Testis (tissue), 2 donors: ENCODE measurements at regions not wholly inside any gene's neighbourhood (a gene's known extent, or its start where the extent isn't known, plus 50 kb on each side); places are given as distances from the start of the nearest gene placed in this dataset.

Experiments used
- DNase-seq: peaks from one replicate; pipeline ENCODE4 v3.0.0-alpha.2; 2019
- H3K27ac ChIP-seq, 2 donors: fragments of 200-600 bp; sonication (generic); one replicate each; pipeline ENCODE4 v1.5.1; 2019
- H3K27me3 ChIP-seq: fragments of 200-600 bp; sonication (generic); one replicate; pipeline ENCODE4 v1.5.1; 2019
- H3K36me3 ChIP-seq: fragments of 200-600 bp; sonication (generic); one replicate; pipeline ENCODE4 v1.5.1; 2017; ENCODE audit warnings: low read depth; ENCODE audit errors: missing control alignments
- H3K4me1 ChIP-seq: fragments of 200-600 bp; sonication (generic); one replicate; pipeline ENCODE4 v1.5.1; 2019
- H3K4me3 ChIP-seq, 2 donors: fragments of 200-600 bp; sonication (generic); one replicate each; pipeline ENCODE4 v1.5.1; 2017 to 2019
- H3K9me3 ChIP-seq: fragments of 200-600 bp; sonication (generic); one replicate; pipeline ENCODE4 v1.5.1; 2017
- CTCF ChIP-seq, 3 experiments: fragments of 450-650 bp in 2 of 3; fragments of 200-600 bp in 1 of 3; sonication (generic) in 1 of 3; IDR thresholded peaks; one replicate each; pipeline ENCODE4 v1.5.1; 2016 to 2019; ENCODE audit warnings: antibody characterized with exemption in 3 of 3, mild to moderate bottlenecking in 2 of 3, moderate library complexity in 1 of 3
- POLR2A ChIP-seq: fragments of 450-650 bp; IDR thresholded peaks from one replicate; pipeline ENCODE4 v1.6.1; 2017; ENCODE audit warnings: antibody characterized with exemption, mild to moderate bottlenecking, moderate library complexity
- WGBS, 2 donors: methylation state at CpG; one replicate each; pipeline ENCODE4 v1.1.5; 2018; 5-methylcytosine and 5-hydroxymethylcytosine counted together
- intact Hi-C: fragments of 100-400 bp; cut with DNase I; formaldehyde crosslinking; loops from one replicate; pipeline ENCODE4 v1.15.1; 2023; ENCODE audit warnings: low total_unique reads

DNA sequence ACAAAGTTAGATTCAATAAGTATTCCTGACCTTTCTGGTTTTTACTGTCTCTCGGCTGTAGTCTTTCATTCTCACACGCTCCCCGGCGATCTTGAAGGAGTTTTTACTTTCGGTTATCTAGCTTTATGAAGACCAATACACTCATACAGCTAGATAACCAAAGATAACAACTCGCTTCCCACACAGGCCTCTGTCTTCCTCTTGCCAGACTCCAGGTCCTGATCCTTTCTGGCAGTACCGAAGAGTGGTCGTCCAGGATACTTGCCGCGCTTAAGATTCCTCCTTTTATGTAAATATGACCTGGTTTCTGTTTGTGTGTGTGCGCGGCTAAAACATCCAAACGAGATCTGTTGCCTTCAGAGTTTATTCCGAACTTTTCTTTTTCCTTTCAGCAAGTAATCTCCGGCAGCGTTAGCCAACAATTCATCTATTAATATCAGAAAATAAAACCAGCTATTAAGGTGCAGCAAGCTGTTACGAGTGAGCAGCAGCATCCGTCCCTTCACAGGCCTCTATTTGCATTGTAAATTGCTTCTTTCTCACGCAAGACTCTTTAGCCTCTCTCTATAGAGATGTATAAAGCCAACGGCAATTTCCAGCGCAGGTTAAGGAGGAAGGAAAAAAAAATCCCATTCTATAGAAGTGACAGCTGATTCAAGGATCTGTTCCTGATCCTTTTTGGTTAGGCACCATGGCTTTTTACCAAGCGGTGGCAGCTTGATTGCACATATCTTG is 216.1 kb downstream of the MEF2C start:
- no peaks in the 10 kb centered on the region for H3K9me3 ChIP-seq
- no peak for TF ChIP-seq POLR2A
- no peak for TF ChIP-seq CTCF (IDR thresholded peaks at IDR 0.05)
- WGBS, 2 donors = 6 to 7% methylated on average over 22 of the region's 22 CpGs
- intact Hi-C loops = no loop called here
- no peak overlapping the region for H3K27ac ChIP-seq
- no peak for DNase-seq
- H3K27me3 ChIP-seq = no peaks in the 10 kb centered on the region
- no peaks in the 10 kb centered on the region for H3K36me3 ChIP-seq
- H3K4me1 ChIP-seq = no peaks in the 10 kb centered on the region
- peak overlapping the region in 1 of 2 donors; percentile 2 for H3K4me3 ChIP-seq

DNA sequence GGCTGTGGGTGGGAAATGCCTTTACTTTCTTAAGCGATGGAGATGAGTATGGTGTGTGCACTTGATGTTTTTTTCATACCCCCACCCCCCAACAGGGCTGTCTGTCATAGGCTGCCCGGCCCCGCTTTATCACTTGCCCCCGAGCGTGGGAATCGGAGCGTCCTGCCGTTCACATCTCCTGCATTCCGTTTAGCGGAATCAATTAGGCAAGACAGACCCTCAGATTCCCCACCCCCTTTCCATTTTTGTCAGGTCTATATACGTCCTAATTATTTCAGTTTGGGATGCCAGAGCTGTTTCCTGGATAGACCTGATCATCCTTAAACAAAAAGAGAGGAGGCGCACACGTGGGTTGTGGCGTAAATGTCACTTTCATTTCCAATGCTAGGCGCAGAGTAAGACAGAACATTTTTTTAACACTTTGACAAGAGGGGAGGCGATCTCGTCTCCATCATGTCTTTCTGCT is 217.2 kb downstream of the MEF2C start:
- H3K27me3 ChIP-seq = no peaks in the 10 kb centered on the region

DNA sequence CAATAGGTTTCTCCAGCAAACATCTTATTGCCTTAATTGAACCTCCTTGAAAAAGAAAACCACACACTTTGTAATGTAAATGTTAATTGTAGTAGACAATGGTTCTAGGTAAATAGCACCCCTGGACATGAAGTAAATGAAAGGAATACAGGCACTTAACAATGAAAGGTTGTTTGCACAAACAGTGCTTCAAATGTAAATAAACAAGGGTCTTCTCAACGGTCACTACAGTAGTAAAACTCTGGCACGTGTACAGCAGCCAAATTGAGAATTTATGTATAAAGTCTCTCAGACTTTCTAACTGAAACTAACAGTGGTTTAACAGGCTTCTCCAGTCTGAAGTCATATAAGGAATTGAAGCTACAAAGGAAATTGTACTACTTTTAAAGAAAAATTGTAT is 218.3 kb downstream of the MEF2C start:
- TF ChIP-seq POLR2A (no peak), CTCF (IDR thresholded peaks at IDR 0.05) (no peak)
- no peaks in the 10 kb centered on the region for H3K27me3 ChIP-seq
- DNase-seq = no peak
- H3K4me3 ChIP-seq = no peak overlapping the region
- intact Hi-C loops = no loop called here
- no peaks in the 10 kb centered on the region for H3K36me3 ChIP-seq
- WGBS, 2 donors = 25 to 27% methylated on average over 2 of the region's 2 CpGs
- H3K27ac ChIP-seq = no peak overlapping the region
- H3K9me3 ChIP-seq = no peaks in the 10 kb centered on the region
- no peaks in the 10 kb centered on the region for H3K4me1 ChIP-seq

More for the DNA sequence above, 217.2 kb downstream of the MEF2C start:
- no peaks in the 10 kb centered on the region for H3K9me3 ChIP-seq
- intact Hi-C loops = no loop called here
- no peak for TF ChIP-seq CTCF (IDR thresholded peaks at IDR 0.05)
- TF ChIP-seq POLR2A = no peak
- H3K4me1 ChIP-seq = no peaks in the 10 kb centered on the region
- H3K36me3 ChIP-seq = no peaks in the 10 kb centered on the region
- DNase-seq = no peak
- H3K27ac ChIP-seq = no peak overlapping the region
- no peak overlapping the region for H3K4me3 ChIP-seq
- 7 to 13% methylated on average over 17 of the region's 17 CpGs for WGBS, 2 donors

- Histone ChIP-seq H3K4me1 (no peaks in the 10 kb centered on the region), H3K36me3 (no peaks in the 10 kb centered on the region), H3K27me3 (no peaks in the 10 kb centered on the region), H3K4me3 (no peak overlapping the region), H3K9me3 (no peaks in the 10 kb centered on the region), H3K27ac (no peak overlapping the region)
- no peak for DNase-seq
- intact Hi-C loops = no loop called here
- TF ChIP-seq CTCF (IDR thresholded peaks at IDR 0.05) (no peak), POLR2A (no peak)
- WGBS, 2 donors = 23 to 52% methylated on average over 7 of the region's 7 CpGs
These were observed 219.2 kb downstream of the MEF2C start for GRCh38 chr5:88663793-88664216.

GRCh38 chr5:88662846-88663245 is 220.1 kb downstream of the MEF2C start:
- H3K36me3 ChIP-seq = no peaks in the 10 kb centered on the region
- no peak for DNase-seq
- no peaks in the 10 kb centered on the region for H3K27me3 ChIP-seq
- no peak overlapping the region for H3K27ac ChIP-seq
- 32 to 43% methylated on average over 6 of the region's 6 CpGs for WGBS, 2 donors
- H3K4me3 ChIP-seq = no peak overlapping the region
- TF ChIP-seq POLR2A (no peak), CTCF (IDR thresholded peaks at IDR 0.05) (no peak)
- intact Hi-C loops = no loop called here
- H3K9me3 ChIP-seq = no peaks in the 10 kb centered on the region
- H3K4me1 ChIP-seq = no peaks in the 10 kb centered on the region
